ENCODE measurements at regions not wholly inside any gene's neighbourhood (a gene's known extent, or its start where the extent isn't known, plus 50 kb on each side); places are given as distances from the start of the nearest gene placed in this dataset.

DNA sequence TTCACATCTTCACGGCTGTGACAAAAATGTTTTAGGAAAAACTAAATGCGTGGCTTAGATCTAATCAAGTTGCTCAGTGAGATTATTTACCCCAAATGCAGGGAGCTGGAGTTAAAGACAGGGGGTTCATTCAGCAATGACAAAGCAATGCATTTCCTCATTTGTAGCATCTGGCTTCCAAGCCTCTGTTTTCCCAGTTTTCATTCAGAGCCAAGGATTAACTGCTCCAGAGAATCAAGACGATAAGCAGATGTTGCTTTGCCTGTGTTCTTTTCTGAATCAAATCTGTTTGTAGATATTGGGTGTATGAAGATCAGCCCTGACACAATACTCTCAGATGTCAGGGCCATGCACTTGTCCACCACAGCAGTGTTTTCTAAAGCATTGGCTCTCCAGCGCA is 147.4 kb upstream of the SIX2 start:
- TF ChIP-seq, protein P1, sequence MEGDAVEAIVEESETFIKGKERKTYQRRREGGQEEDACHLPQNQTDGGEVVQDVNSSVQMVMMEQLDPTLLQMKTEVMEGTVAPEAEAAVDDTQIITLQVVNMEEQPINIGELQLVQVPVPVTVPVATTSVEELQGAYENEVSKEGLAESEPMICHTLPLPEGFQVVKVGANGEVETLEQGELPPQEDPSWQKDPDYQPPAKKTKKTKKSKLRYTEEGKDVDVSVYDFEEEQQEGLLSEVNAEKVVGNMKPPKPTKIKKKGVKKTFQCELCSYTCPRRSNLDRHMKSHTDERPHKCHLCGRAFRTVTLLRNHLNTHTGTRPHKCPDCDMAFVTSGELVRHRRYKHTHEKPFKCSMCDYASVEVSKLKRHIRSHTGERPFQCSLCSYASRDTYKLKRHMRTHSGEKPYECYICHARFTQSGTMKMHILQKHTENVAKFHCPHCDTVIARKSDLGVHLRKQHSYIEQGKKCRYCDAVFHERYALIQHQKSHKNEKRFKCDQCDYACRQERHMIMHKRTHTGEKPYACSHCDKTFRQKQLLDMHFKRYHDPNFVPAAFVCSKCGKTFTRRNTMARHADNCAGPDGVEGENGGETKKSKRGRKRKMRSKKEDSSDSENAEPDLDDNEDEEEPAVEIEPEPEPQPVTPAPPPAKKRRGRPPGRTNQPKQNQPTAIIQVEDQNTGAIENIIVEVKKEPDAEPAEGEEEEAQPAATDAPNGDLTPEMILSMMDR (IDR thresholded peaks at IDR 0.05; ENCODE audit: low read depth, low read length, missing input control), result no peak
- TF ChIP-seq GABPA (IDR thresholded peaks at IDR 0.05 in 1 of 2, conservative IDR thresholded peaks at IDR 0.05 in 1 of 2), result no peak
- no peak for TF ChIP-seq YY1 (IDR thresholded peaks at IDR 0.05)
- no peak for TF ChIP-seq HNF4A (conservative IDR thresholded peaks at IDR 0.05)
- TF ChIP-seq HNF4G (IDR thresholded peaks at IDR 0.05), result no peak
- TF ChIP-seq TAF1 (conservative IDR thresholded peaks at IDR 0.05), result no peak
- TF ChIP-seq RAD21 (IDR thresholded peaks at IDR 0.05), result no peak
- TF ChIP-seq RXRA (IDR thresholded peaks at IDR 0.05), result no peak
- no peak for TF ChIP-seq EGR1 (IDR thresholded peaks at IDR 0.05; ENCODE audit: low read depth in 2 of 2)
- no peak for TF ChIP-seq JUND (IDR thresholded peaks at IDR 0.05)
- TF ChIP-seq SP1 (IDR thresholded peaks at IDR 0.05), result no peak
- no peak for TF ChIP-seq NR2F2 (IDR thresholded peaks at IDR 0.05)
- TF ChIP-seq, protein P2, sequence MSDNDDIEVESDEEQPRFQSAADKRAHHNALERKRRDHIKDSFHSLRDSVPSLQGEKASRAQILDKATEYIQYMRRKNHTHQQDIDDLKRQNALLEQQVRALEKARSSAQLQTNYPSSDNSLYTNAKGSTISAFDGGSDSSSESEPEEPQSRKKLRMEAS (IDR thresholded peaks at IDR 0.05), result no peak
